K562 (cell line): ENCODE measurements at regions not wholly inside any gene's neighbourhood (a gene's known extent, or its start where the extent isn't known, plus 50 kb on each side); places are given as distances from the start of the nearest gene placed in this dataset.

ENCODE experiments used
- AFF4 ChIP-seq: sonication (generic); formaldehyde crosslinking; IDR thresholded peaks from 2 replicates; pipeline ENCODE4 v1.8.0; 2023; ENCODE audit warnings: mild to moderate bottlenecking, missing genetic modification reagents
- ARID2 ChIP-seq: fragments of 450-650 bp; IDR thresholded peaks from 2 replicates; pipeline ENCODE4 v1.6.1; 2017; ENCODE audit warnings: antibody characterized with exemption, mild to moderate bottlenecking
- BHLHE40 ChIP-seq: IDR thresholded peaks from 2 replicates; pipeline ENCODE4 v1.6.1; 2011; ENCODE audit warnings: low read length, improper control_type of control experiment
- CHD2 ChIP-seq: IDR thresholded peaks from 2 replicates; pipeline ENCODE4 v1.6.1; 2011; ENCODE audit warnings: low read depth, low read length
- FOXJ2 ChIP-seq: fragments of 200-800 bp; sonication (Bioruptor generic); IDR thresholded peaks from 2 replicates; pipeline ENCODE4 v1.6.1; 2016; ENCODE audit warnings: missing genetic modification characterization, missing compliant biosample characterization
- FOXM1 ChIP-seq, 2 experiments: fragments of 450-650 bp in 1 of 2; sonication (generic) in 1 of 2; formaldehyde crosslinking in 1 of 2; IDR thresholded peaks; 2 replicates each; pipeline versions ENCODE4 v1.6.1 to v1.9.0; 2017 to 2022; ENCODE audit warnings: low read depth in 2 of 2, mild to moderate bottlenecking in 2 of 2, missing genetic modification reagents in 1 of 2, moderate library complexity in 1 of 2
- MXI1 ChIP-seq: IDR thresholded peaks from 2 replicates; pipeline ENCODE4 v1.6.1; 2011; ENCODE audit warnings: low read depth, mild to moderate bottlenecking, improper control_type of control experiment, low read length
- NR2C2 ChIP-seq, 2 experiments: fragments of 200-800 bp in 1 of 2; sonication (Bioruptor generic) in 1 of 2; sonication (generic) in 1 of 2; formaldehyde crosslinking in 1 of 2; IDR thresholded peaks; 2 replicates each; pipeline versions ENCODE4 v1.6.1 to v1.8.0; 2016 to 2022; ENCODE audit warnings: mild to moderate bottlenecking in 1 of 2, missing compliant biosample characterization in 1 of 2, missing genetic modification characterization in 1 of 2, missing genetic modification reagents in 1 of 2
- POLR2AphosphoS5 ChIP-seq: IDR thresholded peaks from 2 replicates; pipeline ENCODE4 v1.6.1; 2011; ENCODE audit warnings: mild to moderate bottlenecking, low read depth, low read length, moderate library complexity; ENCODE audit not compliant: control insufficient read depth, insufficient read depth
- SP2 ChIP-seq: IDR thresholded peaks from 2 replicates; pipeline ENCODE4 v1.6.1; 2011; ENCODE audit warnings: mild to moderate bottlenecking, low read depth, low read length, moderate library complexity; ENCODE audit not compliant: poor library complexity, severe bottlenecking; ENCODE audit errors: extremely low read depth
- ZNF512 ChIP-seq: IDR thresholded peaks from 2 replicates; pipeline ENCODE4 v1.6.1; 2016; ENCODE audit warnings: missing genetic modification characterization, missing compliant biosample characterization
- ZNF79 ChIP-seq: fragments of 250-450 bp; sonication (Bioruptor Pico); IDR thresholded peaks from 2 replicates; pipeline ENCODE4 v1.4.0; 2020; ENCODE audit warnings: low read depth, mild to moderate bottlenecking, moderate library complexity

- TF ChIP-seq POLR2AphosphoS5 (no peak), ARID2 (no peak), FOXJ2 (tag) (no peak), AFF4 (no peak), SP2 (no peak), MXI1 (no peak), BHLHE40 (no peak), NR2C2 (CRISPR knock-in tag; IDR thresholded peaks at IDR 0.05) (no peak), NR2C2 (tag; IDR thresholded peaks at IDR 0.05) (no peak), CHD2 (no peak), FOXM1 (IDR thresholded peaks at IDR 0.05; ENCODE audit: low read depth) (no peak), FOXM1 (CRISPR knock-in tag; IDR thresholded peaks at IDR 0.05; ENCODE audit: low read depth) (no peak), ZNF79 (CRISPR knock-in tag) (no peak), ZNF512 (tag) (no peak)
Measured at GRCh38 chr18:39666541-39666940, 2100.9 kb upstream of the CELF4 start.
